ENCODE measurements at regions not wholly inside any gene's neighbourhood (a gene's known extent, or its start where the extent isn't known, plus 50 kb on each side); places are given as distances from the start of the nearest gene placed in this dataset.

- intact Hi-C loops (cut with DNase I; ENCODE audit: low total_unique reads) = no loop called here
- no peak for DNase-seq
- Histone ChIP-seq H3K9me3 (no peaks in the 10 kb centered on the region), H3K27me3 (no peaks in the 10 kb centered on the region), H3K36me3 (no peaks in the 10 kb centered on the region), H3K27ac (no peak overlapping the region), H3K4me1 (no peaks in the 10 kb centered on the region), H3K4me3 (no peak overlapping the region)
- TF ChIP-seq EP300 (IDR thresholded peaks at IDR 0.05) (no peak), POLR2AphosphoS5 (IDR thresholded peaks at IDR 0.05) (no peak), CTCF (IDR thresholded peaks at IDR 0.05) (no peak), POLR2A (IDR thresholded peaks at IDR 0.05) (no peak)
- 77 to 85% (median 81%) methylated on average over 5 of the region's 5 CpGs for WGBS, 5 donors
Measured at GRCh38 chr2:17282826-17283225, 235.4 kb downstream of the RAD51AP2 start.

DNA sequence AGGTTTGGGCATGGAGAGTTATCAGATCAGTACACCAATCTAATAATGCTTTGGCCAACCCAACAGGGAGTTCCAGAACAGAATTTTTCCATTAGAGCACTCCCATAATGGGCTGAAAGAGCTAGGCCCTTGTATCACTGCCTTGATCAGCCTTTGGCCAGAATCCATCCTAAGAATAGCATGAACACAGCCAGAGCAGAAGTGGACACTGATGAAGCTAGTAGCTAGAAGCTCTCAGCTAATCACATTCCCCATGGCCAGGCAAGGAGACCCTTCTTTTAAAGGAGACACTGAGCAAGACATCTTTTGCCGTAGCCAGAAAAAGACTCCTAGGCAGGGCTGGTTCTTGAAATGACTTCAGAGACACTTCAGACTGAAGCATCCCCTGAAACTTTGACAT is 236.0 kb downstream of the RAD51AP2 start:
- H3K9me3 ChIP-seq = no peaks in the 10 kb centered on the region
- no peak for DNase-seq
- no peaks in the 10 kb centered on the region for H3K36me3 ChIP-seq
- intact Hi-C loops (cut with DNase I; ENCODE audit: low total_unique reads) = no loop called here
- no peaks in the 10 kb centered on the region for H3K4me1 ChIP-seq
- H3K27ac ChIP-seq = no peak overlapping the region
- no peak for TF ChIP-seq EP300 (IDR thresholded peaks at IDR 0.05)
- TF ChIP-seq POLR2A (IDR thresholded peaks at IDR 0.05) = no peak
- no peak for TF ChIP-seq CTCF (IDR thresholded peaks at IDR 0.05)
- no peak for TF ChIP-seq POLR2AphosphoS5 (IDR thresholded peaks at IDR 0.05)
- no peak overlapping the region for H3K4me3 ChIP-seq
- WGBS, 5 donors = 81 to 97% (median 94%) methylated on average over 1 of the region's 1 CpG
- H3K27me3 ChIP-seq = no peaks in the 10 kb centered on the region

GRCh38 chr2:17276220-17276619 is 242.0 kb downstream of the RAD51AP2 start:
- Histone ChIP-seq H3K36me3 (no peaks in the 10 kb centered on the region), H3K4me3 (no peak overlapping the region), H3K9me3 (peaks cover 0 to 9% (median 3%) of the 10 kb centered on the region in 4 donors), H3K27me3 (no peaks in the 10 kb centered on the region), H3K4me1 (no peaks in the 10 kb centered on the region), H3K27ac (no peak overlapping the region)
- 60 to 91% (median 69%) methylated on average over 1 of the region's 1 CpG for WGBS, 5 donors
- TF ChIP-seq POLR2AphosphoS5 (IDR thresholded peaks at IDR 0.05) (no peak), EP300 (IDR thresholded peaks at IDR 0.05) (no peak), POLR2A (IDR thresholded peaks at IDR 0.05) (no peak), CTCF (IDR thresholded peaks at IDR 0.05) (no peak)
- intact Hi-C loops (cut with DNase I; ENCODE audit: low total_unique reads) = no loop called here
- no peak for DNase-seq

- intact Hi-C loops (cut with DNase I; ENCODE audit: low total_unique reads) = no loop called here
- TF ChIP-seq CTCF (IDR thresholded peaks at IDR 0.05) = no peak
- no peak for TF ChIP-seq EP300 (IDR thresholded peaks at IDR 0.05)
- no peak for TF ChIP-seq POLR2AphosphoS5 (IDR thresholded peaks at IDR 0.05)
- TF ChIP-seq POLR2A (IDR thresholded peaks at IDR 0.05) = no peak
- peaks cover 0 to 9% (median 3%) of the 10 kb centered on the region in 4 donors for H3K9me3 ChIP-seq
- no peaks in the 10 kb centered on the region for H3K27me3 ChIP-seq
- H3K27ac ChIP-seq = no peak overlapping the region
- WGBS, 5 donors = 61 to 74% (median 65%) methylated on average over 8 of the region's 8 CpGs
- no peaks in the 10 kb centered on the region for H3K36me3 ChIP-seq
- no peak overlapping the region for H3K4me3 ChIP-seq
- H3K4me1 ChIP-seq = no peaks in the 10 kb centered on the region
- no peak for DNase-seq
Measured at GRCh38 chr2:17272652-17273525, 245.4 kb downstream of the RAD51AP2 start.

Data from stomach (tissue), 8 donors.